MM.1S (cell line): ENCODE measurements at regions not wholly inside any gene's neighbourhood (a gene's known extent, or its start where the extent isn't known, plus 50 kb on each side); places are given as distances from the start of the nearest gene placed in this dataset.

Source experiments
- DNase-seq: peaks from one replicate; pipeline ENCODE4 v3.0.0-alpha.2; 2015
- H2AFZ ChIP-seq: fragments of 300-600 bp; sonication (generic); 2 replicates; pipeline ENCODE4 v1.6.0; 2016; ENCODE audit warnings: antibody characterized with exemption, low read length
- H3F3A ChIP-seq: fragments of 300-600 bp; sonication (generic); 2 replicates; pipeline ENCODE4 v1.6.1; 2016; ENCODE audit warnings: mild to moderate bottlenecking, antibody characterized with exemption, low read length, moderate library complexity, mixed read lengths; ENCODE audit not compliant: insufficient read depth
- H3K27ac ChIP-seq: fragments of 300-600 bp; sonication (generic); 2 replicates; pipeline ENCODE4 v1.5.1; 2016; ENCODE audit warnings: mild to moderate bottlenecking, low read length
- H3K27me3 ChIP-seq: fragments of 300-600 bp; sonication (generic); replicated peaks from 2 replicates; pipeline ENCODE4 v1.6.0; 2016; ENCODE audit warnings: low read length; ENCODE audit not compliant: insufficient read depth
- H3K36me3 ChIP-seq: fragments of 300-600 bp; sonication (generic); replicated peaks from 2 replicates; pipeline ENCODE4 v1.6.1; 2016; ENCODE audit warnings: mild to moderate bottlenecking, low read length, mixed read lengths; ENCODE audit not compliant: insufficient read depth
- H3K4me1 ChIP-seq: fragments of 300-600 bp; sonication (generic); 2 replicates; pipeline ENCODE4 v1.6.1; 2016; ENCODE audit warnings: low read length, mixed read lengths
- H3K4me2 ChIP-seq: fragments of 300-600 bp; sonication (generic); 2 replicates; pipeline ENCODE4 v1.6.0; 2016; ENCODE audit warnings: low read depth, low read length
- H3K4me3 ChIP-seq: fragments of 300-600 bp; sonication (generic); 2 replicates; pipeline ENCODE4 v1.5.1; 2016; ENCODE audit warnings: low read length, mixed read lengths
- H3K79me2 ChIP-seq: fragments of 300-600 bp; sonication (generic); 2 replicates; pipeline ENCODE4 v1.6.1; 2016; ENCODE audit warnings: mixed run types, low read length, mixed read lengths
- H3K9ac ChIP-seq: fragments of 300-600 bp; sonication (generic); 2 replicates; pipeline ENCODE4 v1.6.1; 2016; ENCODE audit warnings: low read length, mixed read lengths
- H3K9me2 ChIP-seq: fragments of 300-600 bp; sonication (generic); replicated peaks from 2 replicates; pipeline ENCODE4 v1.6.1; 2016; ENCODE audit warnings: mild to moderate bottlenecking, low read length, mixed read lengths; ENCODE audit not compliant: insufficient read depth
- H3K9me3 ChIP-seq: fragments of 300-600 bp; sonication (generic); replicated peaks from 2 replicates; pipeline ENCODE4 v1.6.1; 2016; ENCODE audit warnings: mild to moderate bottlenecking, low read length, mixed read lengths; ENCODE audit not compliant: insufficient read depth
- H4K20me1 ChIP-seq: fragments of 300-600 bp; sonication (generic); 2 replicates; pipeline ENCODE4 v1.6.1; 2016; ENCODE audit warnings: mild to moderate bottlenecking, low read length, moderate library complexity, mixed read lengths; ENCODE audit not compliant: insufficient read depth
- EZH2 ChIP-seq: fragments of 300-600 bp; sonication (generic); optimal IDR thresholded peaks from 2 replicates; pipeline ENCODE3; 2017; ENCODE audit warnings: low read depth, mild to moderate bottlenecking, antibody characterized with exemption, low read length, mixed read lengths
- EZH2phosphoT487 ChIP-seq: fragments of 300-600 bp; sonication (generic); IDR thresholded peaks from 2 replicates; pipeline ENCODE4 v1.6.1; 2018; ENCODE audit warnings: antibody characterized with exemption, low read length
- TF ChIP-seq, protein P1 (sequence below): fragments of 300-600 bp; sonication (generic); IDR thresholded peaks from 2 replicates; pipeline ENCODE4 v1.5.1; 2016; ENCODE audit warnings: antibody characterized with exemption, low read length, mixed read lengths

DNA sequence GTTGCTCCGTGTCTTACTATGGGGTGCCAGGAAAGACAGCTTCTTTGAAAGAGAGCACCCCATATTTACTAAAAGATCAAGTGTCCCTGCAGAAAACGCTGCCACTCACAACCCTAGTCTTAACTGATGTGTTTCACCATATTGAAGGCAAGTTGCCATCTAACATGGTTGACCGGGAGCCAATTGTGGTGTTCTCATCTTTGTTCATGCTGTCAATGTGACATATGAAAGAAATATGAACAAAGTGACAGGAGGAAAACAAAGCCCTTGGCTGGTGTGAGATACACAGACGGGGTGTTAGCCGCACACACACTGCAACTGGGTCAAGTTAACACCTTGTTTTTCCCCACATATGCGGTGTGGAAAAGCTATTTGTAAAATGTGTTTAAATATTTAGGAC, 122.3 kb upstream of the NEBL start:
- DNase-seq: no peak
- H3K9me3 ChIP-seq: no peaks in the 10 kb centered on the region
- no peak overlapping the region for H2AFZ ChIP-seq
- no peaks in the 10 kb centered on the region for H3K9me2 ChIP-seq
- no peak overlapping the region for H3K9ac ChIP-seq
- peaks cover 8% of the 10 kb centered on the region for H3K4me1 ChIP-seq
- H3K27ac ChIP-seq: no peak overlapping the region
- no peaks in the 10 kb centered on the region for H3K27me3 ChIP-seq
- H3K79me2 ChIP-seq: no peaks in the 10 kb centered on the region
- H3K36me3 ChIP-seq: no peaks in the 10 kb centered on the region
- no peak overlapping the region for H3K4me2 ChIP-seq
- TF ChIP-seq, protein P1, sequence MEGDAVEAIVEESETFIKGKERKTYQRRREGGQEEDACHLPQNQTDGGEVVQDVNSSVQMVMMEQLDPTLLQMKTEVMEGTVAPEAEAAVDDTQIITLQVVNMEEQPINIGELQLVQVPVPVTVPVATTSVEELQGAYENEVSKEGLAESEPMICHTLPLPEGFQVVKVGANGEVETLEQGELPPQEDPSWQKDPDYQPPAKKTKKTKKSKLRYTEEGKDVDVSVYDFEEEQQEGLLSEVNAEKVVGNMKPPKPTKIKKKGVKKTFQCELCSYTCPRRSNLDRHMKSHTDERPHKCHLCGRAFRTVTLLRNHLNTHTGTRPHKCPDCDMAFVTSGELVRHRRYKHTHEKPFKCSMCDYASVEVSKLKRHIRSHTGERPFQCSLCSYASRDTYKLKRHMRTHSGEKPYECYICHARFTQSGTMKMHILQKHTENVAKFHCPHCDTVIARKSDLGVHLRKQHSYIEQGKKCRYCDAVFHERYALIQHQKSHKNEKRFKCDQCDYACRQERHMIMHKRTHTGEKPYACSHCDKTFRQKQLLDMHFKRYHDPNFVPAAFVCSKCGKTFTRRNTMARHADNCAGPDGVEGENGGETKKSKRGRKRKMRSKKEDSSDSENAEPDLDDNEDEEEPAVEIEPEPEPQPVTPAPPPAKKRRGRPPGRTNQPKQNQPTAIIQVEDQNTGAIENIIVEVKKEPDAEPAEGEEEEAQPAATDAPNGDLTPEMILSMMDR: no peak
- TF ChIP-seq EZH2phosphoT487 (no peak), EZH2 (no peak)
- H3K4me3 ChIP-seq: no peak overlapping the region
- H4K20me1 ChIP-seq: no peaks in the 10 kb centered on the region
- H3F3A ChIP-seq: no peaks in the 10 kb centered on the region

DNA sequence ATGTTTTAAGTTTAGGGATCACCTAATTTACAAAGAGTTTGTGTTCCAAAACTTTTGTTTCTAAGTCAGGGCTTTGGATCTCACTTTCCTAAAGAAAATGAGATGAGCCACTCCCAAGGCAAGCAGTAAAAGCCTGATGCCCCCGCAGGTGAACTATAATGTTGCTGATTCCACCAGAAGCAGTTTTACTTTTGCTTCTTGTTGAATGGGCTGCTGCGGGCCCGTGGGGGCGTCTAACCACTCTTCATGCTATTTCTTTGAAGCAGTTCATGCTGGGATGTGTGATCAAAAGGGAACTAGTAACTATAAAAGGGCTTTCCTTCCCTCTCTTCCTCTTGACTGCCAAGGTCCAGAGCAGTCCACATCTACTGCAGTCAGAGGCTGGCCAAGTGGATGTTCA, 118.7 kb upstream of the NEBL start:
- peak overlapping the region; percentile 22; the same call in 1 of the 2 replicates for H3K27ac ChIP-seq
- DNase-seq: peak; percentile 25
- peak overlapping the region; percentile 83 for H2AFZ ChIP-seq
- H3K4me2 ChIP-seq: peak overlapping the region; percentile 67
- H3K9me2 ChIP-seq: no peaks in the 10 kb centered on the region
- H3F3A ChIP-seq: no peaks in the 10 kb centered on the region
- no peak for TF ChIP-seq EZH2
- TF ChIP-seq, protein P1: peak; percentile 22
- peak overlapping the region; percentile 6; the same call in 1 of the 2 replicates for H3K9ac ChIP-seq
- H4K20me1 ChIP-seq: no peaks in the 10 kb centered on the region
- H3K4me1 ChIP-seq: peaks cover 8% of the 10 kb centered on the region
- no peaks in the 10 kb centered on the region for H3K79me2 ChIP-seq
- H3K27me3 ChIP-seq: no peaks in the 10 kb centered on the region
- no peaks in the 10 kb centered on the region for H3K36me3 ChIP-seq
- H3K9me3 ChIP-seq: no peaks in the 10 kb centered on the region
- peak overlapping the region; percentile 38 for H3K4me3 ChIP-seq

- Histone ChIP-seq H3K36me3 (no peaks in the 10 kb centered on the region), H3K27me3 (no peaks in the 10 kb centered on the region), H4K20me1 (no peaks in the 10 kb centered on the region), H3K9ac (no peak overlapping the region), H3K4me3 (no peak overlapping the region), H2AFZ (no peak overlapping the region), H3K9me3 (no peaks in the 10 kb centered on the region), H3F3A (no peaks in the 10 kb centered on the region), H3K4me1 (peaks cover 8% of the 10 kb centered on the region), H3K9me2 (no peaks in the 10 kb centered on the region), H3K79me2 (no peaks in the 10 kb centered on the region), H3K4me2 (no peak overlapping the region), H3K27ac (no peak overlapping the region)
- TF ChIP-seq EZH2 (no peak), EZH2phosphoT487 (no peak)
- TF ChIP-seq, protein P1: no peak
- DNase-seq: no peak
These were observed 117.0 kb upstream of the NEBL start for GRCh38 chr10:21014141-21014540.
